ENCODE measurements at regions not wholly inside any gene's neighbourhood (a gene's known extent, or its start where the extent isn't known, plus 50 kb on each side); places are given as distances from the start of the nearest gene placed in this dataset.

- TF ChIP-seq JAZF1 (CRISPR knock-in tag; IDR thresholded peaks at IDR 0.05) (no peak), FOXK1 (CRISPR knock-in tag; IDR thresholded peaks at IDR 0.05) (no peak), ATF6 (CRISPR knock-in tag; IDR thresholded peaks at IDR 0.05) (no peak), USF2 (CRISPR knock-in tag; IDR thresholded peaks at IDR 0.05) (peak; percentile 36; the same call in 1 of the 2 replicates), ZNF121 (CRISPR knock-in tag; IDR thresholded peaks at IDR 0.05) (no peak), ERG (CRISPR knock-in tag; IDR thresholded peaks at IDR 0.05) (no peak), AR (CRISPR knock-in tag; IDR thresholded peaks at IDR 0.05) (no peak), TCF7 (CRISPR knock-in tag; IDR thresholded peaks at IDR 0.05; ENCODE audit: low read depth) (no peak)
Observed at GRCh38 chr1:50333595-50333974, 89.7 kb downstream of the DMRTA2 start (continued).

- Mint-ChIP-seq H3K9me3 (no peaks in the 10 kb centered on the region), H3K27ac (no peak overlapping the region), H3K4me3 (peak overlapping the region; percentile 63), H3K27me3 (ENCODE audit: low read depth) (peaks cover 55% of the 10 kb centered on the region), H3K36me3 (no peaks in the 10 kb centered on the region), H3K4me1 (peaks cover 12% of the 10 kb centered on the region)
- ChIA-PET POLR2A (no interaction called here), CTCF (interaction anchor here (0.7 to 3.7 kb wide), 30 partner anchors 9 to 1391 kb away, joined by 3 to 31 read pairs (median 4); partner anchors contain the start of genes AGBL4 and ELAVL4)
- DNase-seq (ENCODE audit: low spot score) (peak; percentile 83), ATAC-seq (peak; percentile 90)
- TF ChIP-seq HMGXB4 (CRISPR knock-in tag; IDR thresholded peaks at IDR 0.05), result peak; percentile 96
- TF ChIP-seq KAT7 (CRISPR knock-in tag; IDR thresholded peaks at IDR 0.05; ENCODE audit: borderline replicate concordance), result no peak
- TF ChIP-seq NFATC4 (CRISPR knock-in tag; IDR thresholded peaks at IDR 0.05), result no peak
- peak; percentile 17; the same call in 1 of the 2 replicates for TF ChIP-seq ZNF232 (CRISPR knock-in tag; IDR thresholded peaks at IDR 0.05)
- TF ChIP-seq CREM (CRISPR knock-in tag; IDR thresholded peaks at IDR 0.05), result 0 out of 2 replicates have a peak, but pooled peaks have one; percentile 42
- peak; percentile 77 for TF ChIP-seq CTCF (IDR thresholded peaks at IDR 0.05)
- TF ChIP-seq SP1 (CRISPR knock-in tag; conservative IDR thresholded peaks at IDR 0.05), result peak; percentile 53; the same call in 1 of the 2 replicates
- TF ChIP-seq ZBTB21 (CRISPR knock-in tag; IDR thresholded peaks at IDR 0.05; ENCODE audit: borderline replicate concordance), result 0 out of 2 replicates have a peak, but pooled peaks have one; percentile 31
- TF ChIP-seq ZNF121 (CRISPR knock-in tag; IDR thresholded peaks at IDR 0.05), result 0 out of 2 replicates have a peak, but pooled peaks have one; percentile 33
- TF ChIP-seq ERG (CRISPR knock-in tag; IDR thresholded peaks at IDR 0.05), result no peak; the same call in 1 of the 2 replicates
- 0 out of 2 replicates have a peak, but pooled peaks have one; percentile 24 for TF ChIP-seq ZNF317 (CRISPR knock-in tag; IDR thresholded peaks at IDR 0.05; ENCODE audit: borderline replicate concordance, low read depth)
- peak; percentile 85 for TF ChIP-seq ESRRA (CRISPR knock-in tag; IDR thresholded peaks at IDR 0.05; ENCODE audit: borderline replicate concordance)
- TF ChIP-seq E2F4 (CRISPR knock-in tag; IDR thresholded peaks at IDR 0.05; ENCODE audit: borderline replicate concordance, low read depth), result no peak
Observed at GRCh38 chr1:50332941-50333594, 90.2 kb downstream of the DMRTA2 start.

All from WTC11 (cell line).